Duodenal mucosa (tissue), 2 donors: ENCODE measurements at regions not wholly inside any gene's neighbourhood (a gene's known extent, or its start where the extent isn't known, plus 50 kb on each side); places are given as distances from the start of the nearest gene placed in this dataset.

Experiments
- H3K27ac ChIP-seq: one replicate; pipeline ENCODE4 v1.7.0; 2013; ENCODE audit warnings: low read depth, low read length
- H3K27me3 ChIP-seq, 2 donors: one replicate each; pipeline ENCODE4 v1.7.0; 2013; ENCODE audit warnings: low read length in 2 of 2, control low read depth in 1 of 2; ENCODE audit not compliant: insufficient read depth in 2 of 2, control insufficient read depth in 1 of 2
- H3K36me3 ChIP-seq, 2 donors: one replicate each; pipeline ENCODE4 v1.7.0; 2013; ENCODE audit warnings: low read length in 2 of 2, control low read depth in 1 of 2; ENCODE audit not compliant: insufficient read depth in 2 of 2, control insufficient read depth in 1 of 2
- H3K4me1 ChIP-seq, 2 donors: one replicate each; pipeline ENCODE4 v1.7.0; 2013; ENCODE audit warnings: low read length in 2 of 2, control low read depth in 1 of 2; ENCODE audit not compliant: insufficient read depth in 2 of 2, control insufficient read depth in 1 of 2
- H3K4me3 ChIP-seq, 2 donors: one replicate each; pipeline ENCODE4 v1.7.0; 2013; ENCODE audit warnings: low read length in 2 of 2, low read depth in 1 of 2
- H3K9ac ChIP-seq, 2 donors: one replicate each; pipeline ENCODE4 v1.7.0; 2013; ENCODE audit warnings: low read length in 2 of 2, low read depth in 1 of 2
- H3K9me3 ChIP-seq, 2 donors: one replicate each; pipeline ENCODE4 v1.7.0; 2013; ENCODE audit warnings: low read length in 2 of 2, control low read depth in 1 of 2; ENCODE audit not compliant: control insufficient read depth in 1 of 2

DNA sequence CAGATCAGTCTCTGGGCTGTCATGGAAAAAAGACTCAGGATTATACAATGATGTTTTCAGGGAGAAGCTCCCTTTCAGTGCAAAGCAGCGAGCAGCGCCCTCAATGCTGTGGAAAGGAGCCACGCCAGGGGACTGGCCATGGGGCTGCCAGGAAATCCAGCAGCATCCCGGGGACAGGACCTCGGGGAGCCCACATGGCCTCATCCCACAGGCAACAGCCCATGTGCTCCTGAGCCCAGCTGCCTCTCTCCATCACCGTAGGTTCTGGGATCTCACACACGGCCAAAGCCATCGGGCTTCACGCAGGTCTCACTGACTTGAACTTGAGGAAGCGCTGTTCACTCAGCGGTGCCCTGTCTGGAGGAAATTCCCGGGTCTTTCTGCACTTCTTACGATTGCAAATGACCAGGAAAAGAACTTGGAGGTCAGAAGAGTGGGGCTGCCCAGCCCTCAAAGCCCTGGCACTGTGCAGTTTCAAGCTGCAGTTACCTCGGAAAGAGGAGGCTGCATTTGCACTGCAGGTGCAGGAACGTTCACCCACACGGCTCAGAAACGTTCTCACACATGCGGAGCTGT is 125.9 kb upstream of the THBS2 start:
- H3K9ac ChIP-seq, result no peak overlapping the region
- H3K4me3 ChIP-seq, result no peak overlapping the region
- no peaks in the 10 kb centered on the region for H3K4me1 ChIP-seq
- no peak overlapping the region for H3K27ac ChIP-seq
- H3K9me3 ChIP-seq, result peaks cover 7 to 20% of the 10 kb centered on the region in 2 donors
- no peaks in the 10 kb centered on the region for H3K27me3 ChIP-seq
- no peaks in the 10 kb centered on the region for H3K36me3 ChIP-seq

DNA sequence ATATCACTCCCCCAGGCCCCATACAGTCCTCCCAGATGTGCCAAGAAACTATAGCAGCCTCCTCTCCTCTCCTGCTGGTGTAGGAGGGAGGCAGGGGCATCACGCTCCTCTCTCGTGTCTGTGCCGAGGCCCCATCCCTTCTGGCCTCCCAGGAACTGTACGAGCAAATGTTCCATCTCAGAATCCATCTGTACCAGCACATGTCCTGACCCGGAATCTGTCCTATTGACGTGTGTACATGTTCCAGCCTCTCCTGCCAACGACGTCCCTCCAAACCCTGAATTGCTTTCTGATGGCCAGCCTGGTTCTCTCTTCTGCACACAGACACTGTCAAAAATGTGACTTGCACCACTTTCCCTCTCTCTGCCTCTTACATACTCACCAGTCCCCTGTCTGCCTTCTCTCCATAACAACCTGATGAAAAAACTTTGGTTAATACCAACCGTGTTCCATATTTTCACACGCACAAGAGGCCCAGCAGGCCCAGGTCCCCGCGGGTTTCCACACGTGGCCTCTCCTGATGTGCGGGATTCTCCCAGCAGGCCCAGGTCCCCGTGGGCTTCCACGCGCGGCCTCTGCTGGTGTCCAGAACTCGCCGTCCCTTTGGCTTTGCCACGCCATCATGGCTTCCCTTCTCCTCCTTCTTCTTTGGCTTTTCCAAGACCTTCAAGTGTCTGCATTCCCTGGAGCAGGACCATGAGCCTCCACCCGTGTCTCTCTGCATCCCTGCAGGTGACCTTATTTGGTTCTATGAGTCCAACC is 125.2 kb upstream of the THBS2 start:
- no peak overlapping the region for H3K27ac ChIP-seq
- no peaks in the 10 kb centered on the region for H3K4me1 ChIP-seq
- no peaks in the 10 kb centered on the region for H3K36me3 ChIP-seq
- no peak overlapping the region for H3K4me3 ChIP-seq
- no peak overlapping the region for H3K9ac ChIP-seq
- no peaks in the 10 kb centered on the region for H3K27me3 ChIP-seq
- peaks cover 5 to 20% of the 10 kb centered on the region in 2 donors for H3K9me3 ChIP-seq

DNA sequence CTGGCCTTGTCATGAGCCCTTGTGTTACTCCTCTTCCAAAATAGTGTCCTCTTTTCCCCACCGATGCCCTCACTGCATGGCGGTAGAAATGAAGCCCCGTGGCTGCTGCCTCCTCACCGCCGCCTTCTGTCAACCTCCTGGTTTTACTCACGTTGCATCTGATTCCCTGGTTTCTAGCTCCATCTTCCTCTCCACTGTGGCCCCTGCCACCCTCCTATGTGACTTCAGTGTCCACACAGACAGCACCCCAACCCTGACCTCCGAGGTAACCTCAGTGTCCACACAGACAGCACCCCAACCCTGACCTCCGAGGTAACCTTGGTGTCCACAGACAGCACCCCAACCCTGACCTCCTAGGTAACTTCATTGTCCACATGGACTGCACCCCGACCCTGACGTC is 122.8 kb upstream of the THBS2 start:
- no peak overlapping the region for H3K27ac ChIP-seq

DNA sequence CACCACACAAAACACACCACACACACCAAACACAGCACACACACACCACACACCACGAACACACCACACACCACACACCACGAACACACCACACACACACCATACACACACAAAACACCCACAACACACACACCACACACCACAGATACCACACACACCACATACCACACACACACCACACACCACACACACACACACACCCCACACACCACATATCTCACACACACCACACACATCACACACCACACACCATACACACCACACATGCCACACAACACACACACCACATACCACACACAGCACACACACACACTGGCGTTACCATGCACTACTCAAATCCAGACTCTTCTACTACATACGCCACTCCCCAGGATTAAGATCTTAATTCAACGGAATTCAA is 118.9 kb upstream of the THBS2 start:
- Histone ChIP-seq H3K4me3 (no peak overlapping the region), H3K4me1 (no peaks in the 10 kb centered on the region), H3K9ac (no peak overlapping the region), H3K27me3 (no peaks in the 10 kb centered on the region), H3K9me3 (peaks cover 5 to 16% of the 10 kb centered on the region in 2 donors), H3K27ac (no peak overlapping the region), H3K36me3 (no peaks in the 10 kb centered on the region)

More for the DNA sequence above, 122.8 kb upstream of the THBS2 start:
- no peak overlapping the region for H3K4me3 ChIP-seq
- H3K9ac ChIP-seq, result no peak overlapping the region
- H3K9me3 ChIP-seq, result peaks cover 5 to 16% of the 10 kb centered on the region in 2 donors
- H3K36me3 ChIP-seq, result no peaks in the 10 kb centered on the region
- H3K27me3 ChIP-seq, result no peaks in the 10 kb centered on the region
- H3K4me1 ChIP-seq, result no peaks in the 10 kb centered on the region

DNA sequence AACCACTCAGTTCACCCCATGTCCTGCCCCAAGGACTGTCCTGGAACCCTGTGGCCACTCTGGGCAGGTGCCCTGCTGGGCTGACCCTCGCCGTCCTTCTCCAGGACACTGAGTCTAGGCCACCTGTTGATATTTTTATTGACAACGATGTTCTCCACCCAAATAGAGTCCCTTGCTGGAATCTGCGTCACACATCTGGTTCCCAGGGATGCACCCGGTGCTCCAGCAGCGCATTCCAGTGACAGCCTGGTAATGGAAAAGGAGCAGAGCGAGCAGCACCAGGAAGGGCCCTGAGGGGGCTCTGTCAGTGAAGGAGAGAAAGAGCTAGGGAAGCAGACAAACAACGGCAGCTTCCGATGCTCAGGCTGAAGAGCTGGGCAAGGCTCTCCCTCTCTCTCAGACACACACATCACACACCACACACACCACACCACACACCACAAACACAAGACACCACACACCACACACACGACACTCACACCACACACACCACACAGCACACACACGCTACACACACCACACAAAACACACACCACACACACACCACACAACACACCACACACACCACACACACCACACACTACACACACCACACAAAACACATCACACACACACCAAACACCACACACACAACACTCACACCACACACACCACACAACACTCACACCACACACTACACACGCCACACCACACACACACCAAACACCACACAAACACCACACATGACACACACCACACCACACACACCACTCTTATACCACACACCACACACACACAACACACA is 117.9 kb upstream of the THBS2 start:
- H3K4me1 ChIP-seq, result no peaks in the 10 kb centered on the region
- no peaks in the 10 kb centered on the region for H3K36me3 ChIP-seq
- H3K27me3 ChIP-seq, result no peaks in the 10 kb centered on the region
- H3K4me3 ChIP-seq, result no peak overlapping the region
- H3K9me3 ChIP-seq, result peaks cover 4 to 15% of the 10 kb centered on the region in 2 donors
- H3K27ac ChIP-seq, result no peak overlapping the region
- no peak overlapping the region for H3K9ac ChIP-seq

DNA sequence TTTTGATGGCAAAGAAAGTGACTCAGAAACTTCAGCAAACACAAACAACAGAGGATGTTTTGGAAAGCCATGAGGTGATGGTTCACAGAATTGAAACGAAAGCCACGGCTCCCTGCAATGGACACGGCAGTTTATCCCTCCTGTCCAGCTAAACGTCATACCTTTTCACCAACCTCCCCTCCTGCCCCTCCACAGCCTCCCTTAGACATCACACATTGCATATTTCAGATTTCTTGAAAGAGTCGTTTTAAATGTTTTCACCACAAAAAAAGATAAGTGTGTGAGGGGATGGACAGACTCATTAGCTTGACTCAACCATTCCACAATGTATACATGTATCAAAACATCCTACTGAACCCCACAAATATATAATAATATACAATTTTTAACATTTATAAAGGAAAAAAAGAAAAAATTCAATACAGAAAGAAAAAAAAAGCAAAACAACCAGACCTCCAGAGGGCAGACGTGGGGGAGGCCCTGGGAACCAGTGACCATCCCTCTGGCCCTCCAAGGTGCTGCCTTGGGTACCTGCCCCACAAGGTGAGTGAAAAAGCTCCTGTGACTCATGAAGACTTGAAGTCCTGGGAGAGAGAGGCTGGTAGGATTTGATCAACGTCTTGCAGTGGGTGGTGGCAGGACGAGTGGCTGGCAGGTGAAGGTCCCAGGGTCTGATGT is 117.2 kb upstream of the THBS2 start:
- Histone ChIP-seq H3K4me1 (no peaks in the 10 kb centered on the region), H3K9me3 (peaks cover 0 to 9% of the 10 kb centered on the region in 2 donors), H3K27ac (no peak overlapping the region), H3K27me3 (no peaks in the 10 kb centered on the region), H3K9ac (no peak overlapping the region), H3K4me3 (no peak overlapping the region), H3K36me3 (no peaks in the 10 kb centered on the region)

DNA sequence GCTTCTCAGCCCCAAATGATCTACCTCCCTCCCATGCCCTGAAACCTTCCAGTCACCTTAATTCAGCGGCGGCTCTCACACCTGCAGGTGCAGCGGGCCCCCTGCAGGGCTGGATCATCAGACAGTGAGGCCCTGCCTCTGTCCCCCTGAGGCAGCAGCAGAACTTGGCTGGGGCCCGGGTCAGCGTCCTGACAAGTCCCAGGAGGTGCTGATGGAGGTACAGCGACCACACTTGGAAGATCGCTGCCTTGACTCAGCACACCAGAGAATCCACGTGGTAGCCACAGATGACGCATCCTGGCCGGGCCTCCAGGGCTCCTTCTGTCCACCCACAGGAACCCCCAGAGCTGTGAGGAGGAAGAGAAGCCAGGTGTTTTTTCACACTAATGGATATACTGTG is 116.4 kb upstream of the THBS2 start:
- peaks cover 0 to 1% of the 10 kb centered on the region in 2 donors for H3K9me3 ChIP-seq
- no peak overlapping the region for H3K9ac ChIP-seq
- no peaks in the 10 kb centered on the region for H3K36me3 ChIP-seq
- H3K4me3 ChIP-seq, result no peak overlapping the region
- H3K27ac ChIP-seq, result no peak overlapping the region
- no peaks in the 10 kb centered on the region for H3K4me1 ChIP-seq
- no peaks in the 10 kb centered on the region for H3K27me3 ChIP-seq

DNA sequence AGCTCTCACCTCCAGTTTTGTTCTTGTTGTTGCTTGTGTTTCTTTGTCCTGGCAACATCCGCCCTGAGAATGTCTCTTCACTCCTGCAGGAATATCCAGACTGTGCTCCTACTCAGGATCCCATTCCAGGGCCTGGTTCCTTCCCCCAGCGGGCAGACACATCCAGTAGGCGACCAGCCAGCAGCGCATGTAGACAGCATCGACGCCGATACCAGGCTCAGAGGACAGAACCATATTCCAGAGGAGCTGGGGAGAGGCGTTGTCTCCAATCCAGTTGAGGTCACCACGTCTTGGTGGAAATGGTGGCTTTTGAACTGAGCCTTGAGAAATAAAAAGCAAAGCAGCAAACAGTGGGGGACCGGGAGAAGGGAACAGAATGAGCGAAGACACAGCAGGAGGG is 114.6 kb upstream of the THBS2 start:
- Histone ChIP-seq H3K9me3 (no peaks in the 10 kb centered on the region), H3K4me1 (no peaks in the 10 kb centered on the region), H3K36me3 (no peaks in the 10 kb centered on the region), H3K27ac (no peak overlapping the region), H3K27me3 (no peaks in the 10 kb centered on the region), H3K9ac (no peak overlapping the region), H3K4me3 (no peak overlapping the region)

DNA sequence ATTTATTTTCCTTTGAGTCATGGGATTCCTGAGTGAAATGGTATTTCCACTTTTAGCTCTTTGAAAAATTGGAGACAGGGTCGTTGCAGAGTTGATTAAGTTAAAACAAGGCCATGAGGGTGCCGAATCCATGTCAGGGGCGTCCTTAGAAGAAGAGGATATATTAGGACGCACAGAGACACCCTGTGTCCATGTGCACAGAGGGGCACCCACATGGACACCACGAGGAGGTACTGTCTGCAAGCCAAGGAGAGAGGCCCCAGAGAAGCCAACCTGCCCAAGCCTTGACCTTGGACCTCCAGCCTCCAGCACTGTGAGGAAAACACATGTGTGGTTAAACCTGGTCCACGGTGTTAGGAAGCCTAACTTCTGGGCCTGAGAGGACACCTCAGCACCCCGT is 113.9 kb upstream of the THBS2 start:
- Histone ChIP-seq H3K36me3 (no peaks in the 10 kb centered on the region), H3K27ac (no peak overlapping the region), H3K4me3 (no peak overlapping the region), H3K9ac (no peak overlapping the region), H3K4me1 (no peaks in the 10 kb centered on the region), H3K27me3 (no peaks in the 10 kb centered on the region), H3K9me3 (no peaks in the 10 kb centered on the region)
